Glutamatergic neuron (in vitro differentiated cells): ENCODE measurements at regions not wholly inside any gene's neighbourhood (a gene's known extent, or its start where the extent isn't known, plus 50 kb on each side); places are given as distances from the start of the nearest gene placed in this dataset.
"Not testable (repeated sequence)": the region's sequence is repeated elsewhere in the genome, so short reads cannot be mapped to it uniquely, and the experiment has no call there.

Source experiments
- DNase-seq: peaks from one replicate; pipeline ENCODE4 v3.0.0; 2022
- H3K27ac Mint-ChIP-seq: one replicate; pipeline ENCODE4 v1.8.0; 2020; ENCODE audit warnings: mild to moderate bottlenecking, mixed read lengths, inconsistent platforms; ENCODE audit not compliant: unreplicated experiment
- H3K27me3 Mint-ChIP-seq: one replicate; pipeline ENCODE4 v1.8.0; 2020; ENCODE audit warnings: mild to moderate bottlenecking, moderate library complexity, mixed read lengths, inconsistent platforms; ENCODE audit not compliant: unreplicated experiment
- H3K36me3 Mint-ChIP-seq: one replicate; pipeline ENCODE4 v1.8.0; 2020; ENCODE audit warnings: mild to moderate bottlenecking, mixed read lengths, inconsistent platforms; ENCODE audit not compliant: unreplicated experiment
- H3K4me1 Mint-ChIP-seq: one replicate; pipeline ENCODE4 v1.8.0; 2020; ENCODE audit warnings: mild to moderate bottlenecking, low read depth, mixed read lengths, inconsistent platforms; ENCODE audit not compliant: unreplicated experiment
- H3K4me3 Mint-ChIP-seq: one replicate; pipeline ENCODE4 v1.8.0; 2020; ENCODE audit warnings: mild to moderate bottlenecking, mixed read lengths, inconsistent platforms; ENCODE audit not compliant: unreplicated experiment
- H3K9me3 Mint-ChIP-seq: one replicate; pipeline ENCODE4 v1.8.0; 2020; ENCODE audit warnings: mild to moderate bottlenecking, moderate library complexity, mixed read lengths, inconsistent platforms; ENCODE audit not compliant: unreplicated experiment
- TF ChIP-seq, protein P1 (sequence below): fragments of 200-600 bp; sonication (generic); IDR thresholded peaks from one replicate; pipeline ENCODE4 v1.5.0; 2021; ENCODE audit not compliant: partially characterized antibody, unreplicated experiment

DNA sequence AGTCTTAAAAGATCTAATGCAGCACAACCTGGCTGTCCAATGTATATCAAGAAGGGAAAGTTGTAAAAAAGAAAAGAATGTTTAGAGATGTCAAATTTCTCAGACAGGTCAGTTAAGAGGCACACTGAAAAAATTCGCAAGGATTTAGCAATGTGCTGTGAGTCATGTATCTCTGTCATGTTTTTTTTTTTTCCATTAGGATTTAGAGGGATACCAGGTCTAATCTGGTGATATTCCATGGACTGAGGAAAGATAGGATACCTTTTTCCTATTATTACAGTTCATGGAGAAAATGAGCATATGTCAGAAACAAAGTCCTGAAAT, 815.4 kb upstream of the PCDH10 start:
- TF ChIP-seq, protein P1, sequence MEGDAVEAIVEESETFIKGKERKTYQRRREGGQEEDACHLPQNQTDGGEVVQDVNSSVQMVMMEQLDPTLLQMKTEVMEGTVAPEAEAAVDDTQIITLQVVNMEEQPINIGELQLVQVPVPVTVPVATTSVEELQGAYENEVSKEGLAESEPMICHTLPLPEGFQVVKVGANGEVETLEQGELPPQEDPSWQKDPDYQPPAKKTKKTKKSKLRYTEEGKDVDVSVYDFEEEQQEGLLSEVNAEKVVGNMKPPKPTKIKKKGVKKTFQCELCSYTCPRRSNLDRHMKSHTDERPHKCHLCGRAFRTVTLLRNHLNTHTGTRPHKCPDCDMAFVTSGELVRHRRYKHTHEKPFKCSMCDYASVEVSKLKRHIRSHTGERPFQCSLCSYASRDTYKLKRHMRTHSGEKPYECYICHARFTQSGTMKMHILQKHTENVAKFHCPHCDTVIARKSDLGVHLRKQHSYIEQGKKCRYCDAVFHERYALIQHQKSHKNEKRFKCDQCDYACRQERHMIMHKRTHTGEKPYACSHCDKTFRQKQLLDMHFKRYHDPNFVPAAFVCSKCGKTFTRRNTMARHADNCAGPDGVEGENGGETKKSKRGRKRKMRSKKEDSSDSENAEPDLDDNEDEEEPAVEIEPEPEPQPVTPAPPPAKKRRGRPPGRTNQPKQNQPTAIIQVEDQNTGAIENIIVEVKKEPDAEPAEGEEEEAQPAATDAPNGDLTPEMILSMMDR, result no peak
- H3K36me3 Mint-ChIP-seq, result no peaks in the 10 kb centered on the region
- no peaks in the 10 kb centered on the region for H3K4me1 Mint-ChIP-seq
- H3K9me3 Mint-ChIP-seq, result no peaks in the 10 kb centered on the region
- H3K27me3 Mint-ChIP-seq, result no peaks in the 10 kb centered on the region
- H3K4me3 Mint-ChIP-seq, result no peak overlapping the region
- H3K27ac Mint-ChIP-seq, result no peak overlapping the region
- no peak for DNase-seq

DNA sequence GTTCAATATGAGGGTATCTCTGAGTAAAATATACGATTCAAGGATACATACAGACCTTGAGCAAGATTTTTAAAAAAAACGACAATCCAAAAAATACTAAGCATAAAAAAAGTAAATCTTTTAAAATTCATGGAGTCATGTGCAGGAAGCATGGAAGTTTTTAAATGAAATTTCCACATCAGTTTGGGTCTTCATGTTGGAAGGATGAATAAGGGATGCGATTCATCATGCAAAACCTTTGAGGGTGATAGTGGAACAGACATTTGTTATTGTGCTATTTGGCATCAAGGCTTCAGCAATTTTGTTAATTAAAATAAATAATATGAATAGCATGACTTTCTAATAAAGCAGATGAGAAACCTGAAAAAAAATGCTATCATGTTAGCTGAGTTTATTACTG, 815.0 kb upstream of the PCDH10 start:
- TF ChIP-seq, protein P1, result no peak
- no peak overlapping the region for H3K4me3 Mint-ChIP-seq
- DNase-seq, result no peak
- H3K4me1 Mint-ChIP-seq, result no peaks in the 10 kb centered on the region
- H3K27ac Mint-ChIP-seq, result no peak overlapping the region
- H3K36me3 Mint-ChIP-seq, result no peaks in the 10 kb centered on the region
- no peaks in the 10 kb centered on the region for H3K27me3 Mint-ChIP-seq
- no peaks in the 10 kb centered on the region for H3K9me3 Mint-ChIP-seq

DNA sequence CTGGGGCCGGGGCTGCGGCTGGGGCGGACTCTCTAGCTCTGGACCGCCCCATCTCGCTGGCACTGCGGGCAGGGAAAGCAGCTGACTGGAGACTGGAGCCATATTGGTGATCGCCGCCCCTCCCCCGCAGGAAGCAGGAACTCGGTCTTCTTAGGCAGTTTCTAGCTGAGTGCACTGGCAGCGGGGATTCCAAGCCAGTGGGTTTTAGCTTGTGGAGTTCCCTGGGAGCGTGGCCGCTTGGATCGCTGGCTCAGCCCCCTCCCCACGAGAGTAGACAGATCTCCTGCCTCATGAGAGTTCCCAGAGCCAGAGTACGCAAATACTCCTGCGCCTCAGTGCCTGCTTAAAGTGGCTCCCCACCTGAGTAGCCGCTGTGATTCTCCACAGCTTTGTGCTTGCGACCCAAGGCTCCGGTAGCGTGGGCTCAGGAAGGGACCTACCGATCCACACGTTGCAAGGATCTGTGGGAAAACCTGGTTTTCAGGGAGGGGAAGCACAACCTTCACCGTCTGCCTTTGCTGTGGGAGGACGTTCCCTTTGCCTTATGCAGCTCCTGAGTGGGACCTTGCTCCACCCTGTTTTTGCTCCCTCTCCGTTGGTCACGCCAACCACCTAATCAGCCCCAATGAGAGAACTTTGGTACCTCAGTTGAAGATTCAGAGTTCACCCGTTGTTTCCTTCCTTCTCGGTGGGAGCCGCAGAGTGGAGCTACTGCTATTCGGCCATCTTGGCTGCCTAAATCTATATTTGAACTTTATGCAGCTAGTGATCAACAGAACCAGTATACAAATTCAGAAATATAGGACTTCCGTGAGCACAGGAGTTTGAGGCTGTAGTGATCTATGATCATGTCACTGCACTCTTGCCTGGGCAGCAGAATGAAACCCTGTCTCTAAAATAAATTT, 803.9 kb upstream of the PCDH10 start:
- H3K27ac Mint-ChIP-seq, result no peak overlapping the region
- H3K9me3 Mint-ChIP-seq, result peaks cover 2% of the 10 kb centered on the region
- H3K4me1 Mint-ChIP-seq, result no peaks in the 10 kb centered on the region
- no peaks in the 10 kb centered on the region for H3K27me3 Mint-ChIP-seq
- DNase-seq, result no peak
- no peaks in the 10 kb centered on the region for H3K36me3 Mint-ChIP-seq
- no peak overlapping the region for H3K4me3 Mint-ChIP-seq
- TF ChIP-seq, protein P1, result no peak

DNA sequence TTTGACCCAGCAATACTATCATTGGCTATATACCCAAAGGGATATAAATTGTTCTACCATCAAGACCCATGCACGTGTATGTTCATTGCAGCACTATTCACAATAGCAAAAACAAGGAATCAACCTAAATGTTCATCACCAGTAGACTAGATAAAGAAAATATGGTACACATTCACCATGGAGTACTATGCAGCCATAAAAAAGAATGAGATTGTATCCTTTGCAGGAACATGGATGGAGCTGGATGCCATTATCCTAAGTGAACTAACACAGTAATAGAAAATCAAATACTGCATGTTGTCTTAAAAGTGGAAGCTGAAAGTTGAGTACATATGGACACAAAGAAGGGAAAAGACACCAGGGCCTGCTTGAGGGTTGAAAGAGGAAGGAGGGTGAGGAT, 803.1 kb upstream of the PCDH10 start:
- no peak overlapping the region for H3K27ac Mint-ChIP-seq
- no peak overlapping the region for H3K4me3 Mint-ChIP-seq
- DNase-seq, result no peak
- H3K27me3 Mint-ChIP-seq, result no peaks in the 10 kb centered on the region
- H3K36me3 Mint-ChIP-seq, result no peaks in the 10 kb centered on the region
- no peaks in the 10 kb centered on the region for H3K4me1 Mint-ChIP-seq
- TF ChIP-seq, protein P1, result no peak
- H3K9me3 Mint-ChIP-seq, result peaks cover 2% of the 10 kb centered on the region

DNA sequence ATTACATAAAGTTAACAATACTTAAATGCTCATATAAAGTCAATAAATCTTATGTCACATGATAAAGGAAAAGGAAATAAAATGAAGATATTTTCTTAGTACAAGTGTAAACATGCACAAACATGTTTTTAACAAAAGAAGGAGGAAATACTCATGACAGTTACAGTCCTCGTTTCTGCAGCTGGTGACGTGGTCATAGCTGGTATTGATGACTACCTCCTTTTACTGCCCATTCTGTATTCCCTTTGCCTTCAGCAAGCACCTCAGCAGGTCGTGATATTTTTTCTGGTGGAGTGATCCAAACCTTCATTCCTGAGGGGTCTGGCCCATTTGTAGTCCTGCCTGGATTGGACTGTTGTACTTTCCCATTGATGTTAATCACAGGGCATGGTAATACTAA, 797.5 kb upstream of the PCDH10 start:
- H3K27me3 Mint-ChIP-seq, H3K4me1 Mint-ChIP-seq, H3K27ac Mint-ChIP-seq, H3K36me3 Mint-ChIP-seq, H3K4me3 Mint-ChIP-seq, H3K9me3 Mint-ChIP-seq, DNase-seq: not testable (repeated sequence)
